ENCODE measurements at regions not wholly inside any gene's neighbourhood (a gene's known extent, or its start where the extent isn't known, plus 50 kb on each side); places are given as distances from the start of the nearest gene placed in this dataset.

GRCh38 chr2:120555092-120555491, 180.6 kb upstream of the GLI2 start:
- DNase-seq = no peak

DNA sequence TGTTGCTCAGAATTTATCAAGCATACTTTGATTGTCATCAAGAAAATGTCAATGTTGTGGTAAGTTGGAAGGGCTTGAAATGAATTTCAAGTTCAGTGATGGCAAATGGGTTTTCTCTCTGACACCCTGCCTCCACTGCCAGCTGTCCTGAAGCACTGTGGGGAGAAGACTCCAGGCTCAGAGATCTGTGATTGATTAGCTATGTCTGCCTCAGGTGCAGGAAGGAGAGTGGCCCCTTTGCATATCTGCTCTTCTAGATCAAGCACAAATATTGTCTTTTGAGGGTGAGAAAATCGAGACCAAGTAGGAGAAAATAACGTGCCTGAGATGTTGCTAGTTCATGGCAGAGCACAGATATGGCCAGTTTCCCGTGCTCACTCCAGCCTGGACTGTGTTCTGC, 178.8 kb upstream of the GLI2 start:
- DNase-seq = no peak

DNA sequence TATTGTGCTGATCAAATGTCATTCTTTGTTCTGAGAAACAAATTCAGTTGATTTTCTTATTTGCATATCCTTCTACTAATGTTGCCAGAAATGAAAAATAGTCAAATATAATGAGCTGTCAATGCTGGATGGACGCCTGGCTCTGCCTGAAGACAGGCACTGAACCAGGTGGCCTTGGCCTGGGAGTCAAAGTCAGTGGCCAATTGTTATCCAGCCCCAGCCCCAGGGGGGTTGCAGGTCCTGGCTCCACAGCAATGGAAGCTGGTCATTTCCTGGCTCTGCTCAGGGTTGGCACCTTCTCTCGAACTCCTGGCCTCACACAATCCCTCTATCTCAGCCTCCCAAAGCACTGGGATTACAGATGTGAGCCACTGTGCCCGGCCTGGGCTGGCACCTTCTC, 176.8 kb upstream of the GLI2 start:
- no peak for DNase-seq

DNA sequence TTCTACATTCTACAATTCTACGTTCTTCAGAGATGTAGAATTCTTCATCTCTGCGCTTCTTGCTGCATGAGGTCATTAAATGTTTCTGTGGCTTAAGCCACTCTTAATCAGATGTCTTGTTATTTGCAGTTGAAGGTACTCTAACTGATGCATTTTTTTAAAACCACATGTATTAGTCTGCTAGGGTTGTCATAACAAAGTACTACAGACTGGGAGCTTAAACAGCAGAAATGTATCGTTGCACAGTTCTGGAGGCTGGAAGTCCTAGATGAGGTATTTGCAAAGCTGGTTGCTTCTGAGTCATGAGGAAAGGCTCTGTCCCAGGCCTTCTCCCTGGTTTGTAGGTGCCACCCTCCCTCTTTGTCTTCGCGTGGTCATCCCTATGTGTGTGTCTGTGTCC, 176.3 kb upstream of the GLI2 start:
- DNase-seq = no peak

- DNase-seq = no peak
These were observed 175.3 kb upstream of the GLI2 start for GRCh38 chr2:120560330-120560729.

DNA sequence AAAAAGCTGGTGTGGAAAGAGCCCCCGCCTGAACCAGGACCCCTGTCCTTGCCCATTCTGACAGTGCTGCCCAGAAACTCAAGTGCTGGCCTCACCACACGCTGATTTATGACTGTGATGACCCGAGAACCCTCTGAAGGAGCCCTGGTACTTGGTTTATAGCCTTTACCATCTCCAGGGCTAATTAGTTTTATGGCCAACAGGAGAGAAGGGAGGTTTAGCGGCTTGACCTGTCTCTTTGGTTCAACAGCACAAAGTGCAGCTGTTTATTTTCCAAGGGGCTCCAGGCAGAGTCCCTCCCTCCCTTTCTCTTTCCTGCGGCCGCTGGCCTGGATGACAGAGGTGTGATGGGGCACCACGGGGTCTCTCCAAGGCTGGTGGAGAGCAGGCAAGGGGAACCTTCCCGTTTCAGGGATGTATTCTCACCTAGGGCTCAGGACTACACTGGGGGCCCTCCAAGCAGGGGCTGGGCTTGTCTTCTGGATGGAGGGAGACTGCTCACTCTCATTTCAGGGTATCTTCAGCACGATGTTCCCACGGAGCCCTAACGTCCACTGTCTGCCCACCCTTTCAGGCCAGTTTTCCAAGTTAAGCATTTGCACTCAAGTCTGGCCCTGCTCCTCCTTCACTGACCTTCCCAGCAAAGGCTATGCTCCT, 174.2 kb upstream of the GLI2 start:
- no peak for DNase-seq

- DNase-seq = no peak
These were observed 173.3 kb upstream of the GLI2 start for GRCh38 chr2:120562218-120563005.

GRCh38 chr2:120563616-120564015, 172.1 kb upstream of the GLI2 start:
- DNase-seq = no peak

GRCh38 chr2:120564213-120565094, 171.2 kb upstream of the GLI2 start:
- no peak for DNase-seq

- no peak for DNase-seq
These were observed 170.6 kb upstream of the GLI2 start for GRCh38 chr2:120565095-120565460.

GRCh38 chr2:120565929-120566328, 169.7 kb upstream of the GLI2 start:
- DNase-seq = no peak

DNA sequence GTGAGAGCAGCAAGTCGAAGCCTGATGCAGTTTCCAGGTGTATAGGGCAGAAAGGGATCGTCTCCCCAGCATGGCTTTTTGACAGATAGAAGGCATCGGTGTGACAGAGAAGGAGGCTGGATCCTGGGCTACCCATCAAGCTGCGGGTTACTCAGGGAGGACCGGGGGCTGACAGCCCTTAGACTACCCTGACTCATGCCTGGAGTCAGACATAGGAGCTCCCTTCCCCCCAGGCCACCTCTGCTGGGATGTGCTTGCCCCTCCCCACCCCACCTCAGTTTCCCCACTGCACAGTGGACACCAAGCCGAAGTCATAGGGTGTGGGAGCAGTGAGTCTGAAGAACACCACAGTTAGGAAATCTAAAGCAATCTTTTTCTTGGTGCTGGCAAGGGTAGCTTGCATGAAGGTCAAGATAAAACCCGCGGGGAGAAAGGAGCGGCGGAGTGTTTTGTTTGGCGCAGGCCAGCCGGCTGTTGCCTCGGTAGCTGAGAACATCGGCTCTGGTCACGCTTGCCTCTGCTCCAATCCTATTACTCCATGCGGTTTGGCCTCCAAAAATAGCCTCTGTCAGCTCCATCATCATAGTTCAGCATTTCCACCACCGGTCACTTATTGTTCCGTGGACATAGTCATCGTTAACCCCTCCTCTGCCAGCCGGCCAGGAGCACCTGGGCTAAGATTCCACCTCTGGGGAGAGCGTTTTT, 169.2 kb upstream of the GLI2 start:
- no peak for DNase-seq

DNA sequence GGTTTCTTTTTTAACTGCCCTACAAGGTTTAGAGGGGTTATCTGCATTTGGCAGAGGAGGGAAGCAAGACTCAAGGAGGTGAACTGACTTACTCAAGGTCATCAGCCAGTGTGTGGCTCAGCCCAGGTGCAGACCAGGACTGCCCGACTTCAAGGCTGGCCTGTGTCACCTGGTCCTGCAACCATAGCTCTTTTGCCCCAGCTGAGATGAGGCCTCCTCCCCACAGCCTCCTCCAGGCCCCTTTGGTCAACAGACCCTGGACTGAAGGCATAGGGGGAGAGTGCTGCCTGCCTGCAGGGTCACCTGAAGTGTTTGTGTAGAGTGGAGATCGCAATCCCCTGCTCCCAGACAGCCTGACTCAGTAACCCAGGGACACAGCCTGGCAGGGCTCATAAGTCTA, 168.5 kb upstream of the GLI2 start:
- no peak for DNase-seq

GRCh38 chr2:120568089-120568974, 167.3 kb upstream of the GLI2 start:
- DNase-seq = no peak

DNA sequence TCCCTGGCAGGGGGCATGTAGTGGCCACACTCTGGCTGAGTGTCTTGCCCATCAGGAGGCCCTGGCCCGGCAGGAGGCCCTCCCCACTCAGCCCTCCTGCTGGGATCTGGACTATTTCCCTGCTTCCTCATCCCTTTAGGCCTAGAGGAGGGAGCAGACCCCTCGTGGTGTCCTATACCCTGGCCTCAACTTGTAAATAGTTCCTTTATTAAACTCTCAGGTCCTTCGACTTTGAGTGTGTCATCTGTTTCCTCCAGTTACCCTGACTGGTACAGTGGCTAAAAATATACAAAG, 166.7 kb upstream of the GLI2 start:
- DNase-seq = no peak

DNA sequence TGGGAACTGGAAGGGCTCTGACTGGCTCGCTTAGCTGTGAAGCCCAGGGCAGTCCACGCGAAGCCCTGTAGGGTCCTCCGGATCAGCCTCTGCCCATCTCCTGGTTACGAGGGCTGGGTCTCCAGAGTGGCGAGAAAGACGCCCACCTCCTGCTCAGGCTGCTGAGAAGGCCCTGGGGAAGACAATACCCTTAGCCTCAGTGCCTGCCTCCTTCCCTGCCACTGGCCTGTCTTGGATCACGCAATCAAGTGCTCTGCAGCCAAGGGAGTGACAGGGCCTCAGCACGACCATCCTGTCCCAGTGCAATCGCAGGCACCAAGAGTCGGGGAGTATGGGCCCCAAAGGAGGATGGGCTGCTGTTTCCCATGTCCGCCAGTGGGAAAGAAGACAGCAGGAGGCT, 165.7 kb upstream of the GLI2 start:
- no peak for DNase-seq

DNA sequence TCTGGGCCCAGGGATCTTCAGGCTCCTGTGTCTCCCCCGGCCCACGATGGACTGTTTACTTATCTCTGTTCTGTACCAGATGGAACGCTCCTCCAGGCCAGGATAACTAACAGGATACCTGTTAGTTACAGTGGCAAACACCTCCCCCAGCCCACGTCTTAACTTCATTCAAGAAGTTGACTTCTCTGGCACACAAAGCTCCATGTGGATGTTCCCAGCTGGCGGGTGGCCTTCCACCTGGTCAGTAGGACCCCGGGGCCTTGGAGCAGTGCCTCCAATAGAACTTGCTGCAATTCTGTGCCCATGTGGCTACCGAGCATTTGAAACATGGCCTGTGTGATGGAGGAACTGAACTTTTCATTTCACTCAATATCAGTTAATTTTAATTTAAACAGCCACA, 165.1 kb upstream of the GLI2 start:
- DNase-seq = no peak

- DNase-seq = no peak
These were observed 164.5 kb upstream of the GLI2 start for GRCh38 chr2:120571015-120571728.

DNA sequence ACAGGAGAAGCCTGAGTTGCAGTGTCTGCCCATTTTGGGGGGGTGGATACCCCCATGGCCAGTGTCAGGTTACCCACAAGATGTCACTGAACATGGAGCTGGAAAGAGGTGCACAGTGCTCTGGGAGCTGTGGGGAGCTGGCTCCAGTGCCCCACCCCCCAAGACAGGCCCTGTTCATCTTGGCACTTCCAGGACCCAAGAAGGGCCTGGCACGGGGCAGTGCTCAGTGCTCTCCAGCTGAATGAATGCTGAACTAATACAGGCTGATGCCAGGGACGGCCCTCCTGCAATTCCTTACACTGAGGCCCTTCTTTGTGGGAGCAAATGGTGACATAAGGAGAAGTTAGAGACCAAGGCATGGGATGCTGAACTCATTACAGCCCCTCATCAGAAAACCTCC, 163.4 kb upstream of the GLI2 start:
- no peak for DNase-seq

DNA sequence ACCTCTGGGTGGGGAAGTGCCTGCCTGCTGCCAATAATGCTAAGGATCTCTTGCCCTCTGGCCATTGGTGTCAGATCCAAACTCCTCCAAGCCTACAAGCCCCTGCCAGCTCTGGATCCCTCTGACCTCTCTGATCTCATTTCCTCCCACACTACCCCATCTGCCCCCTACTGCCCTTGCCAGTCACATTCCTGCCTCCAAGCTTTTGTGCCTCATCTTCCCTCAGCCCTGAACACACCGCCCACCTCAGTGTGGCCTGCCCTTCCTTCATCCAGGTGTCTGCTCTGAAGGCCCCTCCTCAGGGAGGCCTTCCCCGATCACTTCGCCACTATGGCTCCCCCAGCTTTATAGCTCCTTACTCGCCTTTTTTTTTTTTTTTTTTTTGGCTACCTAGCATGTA, 161.0 kb upstream of the GLI2 start:
- no peak for DNase-seq

DNA sequence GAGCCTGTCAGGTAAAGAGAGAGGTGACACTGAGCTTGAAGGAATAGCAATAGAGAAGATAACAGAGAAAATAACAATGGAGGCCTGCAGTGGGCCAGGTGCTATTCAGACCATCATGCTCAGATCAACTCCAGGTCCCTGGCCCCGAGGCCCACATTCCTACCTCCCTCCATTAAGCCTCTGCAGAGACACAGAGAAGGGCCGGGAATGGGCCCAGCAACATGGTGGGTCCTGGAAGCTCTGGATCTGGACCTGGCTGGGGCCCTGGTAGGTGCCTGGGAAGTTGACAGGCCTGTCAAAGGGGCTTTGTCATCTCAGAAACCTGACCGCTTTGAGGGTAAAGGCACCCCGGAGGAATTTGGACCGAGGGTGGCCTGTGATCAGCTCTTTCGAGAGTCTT, 159.7 kb upstream of the GLI2 start:
- DNase-seq = no peak
